ENCODE measurements at regions not wholly inside any gene's neighbourhood (a gene's known extent, or its start where the extent isn't known, plus 50 kb on each side); places are given as distances from the start of the nearest gene placed in this dataset.

DNA sequence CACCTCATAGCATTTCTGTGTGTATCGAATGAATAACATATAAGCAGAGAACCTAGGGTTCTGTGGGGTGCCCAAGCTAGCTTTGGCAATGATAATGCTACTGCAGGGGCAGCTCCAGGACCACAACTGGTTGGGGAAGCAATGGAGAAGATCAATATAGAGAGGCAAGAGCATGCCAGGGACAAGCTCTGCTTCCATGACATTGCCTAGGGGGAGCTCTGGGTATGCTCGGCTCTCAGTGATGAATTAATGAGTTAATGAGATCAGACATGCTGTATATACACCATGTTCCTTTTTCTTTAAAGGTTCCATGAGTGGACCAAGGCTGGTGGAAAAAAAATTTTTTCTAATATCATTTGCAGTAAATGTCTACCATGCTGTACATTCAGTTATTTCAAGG, 618.4 kb downstream of the BCL11A start:
- TF ChIP-seq, protein P1, sequence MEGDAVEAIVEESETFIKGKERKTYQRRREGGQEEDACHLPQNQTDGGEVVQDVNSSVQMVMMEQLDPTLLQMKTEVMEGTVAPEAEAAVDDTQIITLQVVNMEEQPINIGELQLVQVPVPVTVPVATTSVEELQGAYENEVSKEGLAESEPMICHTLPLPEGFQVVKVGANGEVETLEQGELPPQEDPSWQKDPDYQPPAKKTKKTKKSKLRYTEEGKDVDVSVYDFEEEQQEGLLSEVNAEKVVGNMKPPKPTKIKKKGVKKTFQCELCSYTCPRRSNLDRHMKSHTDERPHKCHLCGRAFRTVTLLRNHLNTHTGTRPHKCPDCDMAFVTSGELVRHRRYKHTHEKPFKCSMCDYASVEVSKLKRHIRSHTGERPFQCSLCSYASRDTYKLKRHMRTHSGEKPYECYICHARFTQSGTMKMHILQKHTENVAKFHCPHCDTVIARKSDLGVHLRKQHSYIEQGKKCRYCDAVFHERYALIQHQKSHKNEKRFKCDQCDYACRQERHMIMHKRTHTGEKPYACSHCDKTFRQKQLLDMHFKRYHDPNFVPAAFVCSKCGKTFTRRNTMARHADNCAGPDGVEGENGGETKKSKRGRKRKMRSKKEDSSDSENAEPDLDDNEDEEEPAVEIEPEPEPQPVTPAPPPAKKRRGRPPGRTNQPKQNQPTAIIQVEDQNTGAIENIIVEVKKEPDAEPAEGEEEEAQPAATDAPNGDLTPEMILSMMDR (IDR thresholded peaks at IDR 0.05; ENCODE audit: low read length), result no peak
- TF ChIP-seq EZH2phosphoT487 (IDR thresholded peaks at IDR 0.05; ENCODE audit: low read length) (no peak), EZH2 (optimal IDR thresholded peaks at IDR 0.05; ENCODE audit: low read depth, low read length) (no peak)

All from MM.1S (cell line).